HG03095 (cell line): ENCODE measurements at regions not wholly inside any gene's neighbourhood (a gene's known extent, or its start where the extent isn't known, plus 50 kb on each side); places are given as distances from the start of the nearest gene placed in this dataset.

Experiments
- ATAC-seq: cut with Tn5 transposase; IDR thresholded peaks from one replicate; pipeline ENCODE4 v1.9.1; 2021; ENCODE audit warnings: moderate library complexity; ENCODE audit not compliant: unreplicated experiment

DNA sequence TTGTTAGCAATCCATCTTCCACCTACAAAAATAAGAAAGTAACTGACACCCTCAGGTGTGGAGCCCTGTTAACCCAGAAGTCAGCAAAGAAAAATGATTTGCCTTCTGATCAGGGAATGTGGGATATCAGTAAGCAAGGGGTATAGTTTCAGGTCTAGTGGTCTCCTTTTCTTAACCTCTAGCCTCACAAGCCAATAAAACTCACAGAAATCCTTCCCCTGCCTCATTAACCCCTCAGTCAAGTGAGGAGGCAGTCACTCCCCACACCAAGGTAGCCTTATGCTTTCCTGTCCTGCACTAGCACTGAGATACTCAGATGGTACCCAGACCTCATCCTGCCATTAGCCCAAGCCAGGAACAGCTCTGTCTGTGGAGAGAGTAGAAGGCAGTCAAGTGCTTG is 103.4 kb upstream of the VASH1 start:
- no peak for ATAC-seq

DNA sequence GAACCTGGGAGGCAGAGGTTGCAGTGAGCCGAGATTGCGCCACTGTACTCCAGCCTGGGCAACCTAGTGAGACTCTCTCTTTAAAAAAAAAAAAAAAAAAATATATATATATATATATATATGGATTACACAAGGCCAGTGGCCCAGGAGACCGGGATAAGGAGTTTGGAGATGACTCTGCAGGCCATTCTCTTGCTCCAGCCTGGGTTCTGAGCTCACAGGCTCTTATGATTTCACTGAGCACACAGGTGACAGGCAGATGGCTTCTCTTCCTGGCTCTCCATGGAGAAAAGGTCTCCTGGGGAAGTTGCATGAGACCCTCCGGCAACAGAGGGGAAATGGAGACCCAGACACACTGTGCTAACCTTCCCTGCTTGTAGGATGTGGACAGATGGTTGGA is 98.7 kb upstream of the VASH1 start:
- ATAC-seq = no peak

DNA sequence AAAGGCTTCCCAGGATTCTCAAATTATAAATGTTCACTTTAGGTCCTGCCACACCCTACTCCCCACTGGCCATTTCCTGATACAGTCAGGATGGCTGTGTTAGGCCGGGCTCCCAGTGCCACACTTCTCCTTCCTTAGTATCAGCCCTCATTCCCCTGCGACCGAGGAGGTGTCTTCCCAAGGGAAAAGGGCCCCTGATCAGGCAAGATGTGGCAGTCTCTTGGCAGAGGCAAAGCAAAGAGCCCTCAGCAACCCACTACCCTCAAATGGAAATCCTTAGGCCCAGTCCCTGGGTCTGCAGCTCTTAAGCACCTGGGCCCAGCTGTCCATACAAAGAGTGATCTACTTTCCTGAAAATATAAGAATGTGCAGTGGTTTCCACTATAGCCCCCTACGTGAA is 96.5 kb upstream of the VASH1 start:
- ATAC-seq = no peak

DNA sequence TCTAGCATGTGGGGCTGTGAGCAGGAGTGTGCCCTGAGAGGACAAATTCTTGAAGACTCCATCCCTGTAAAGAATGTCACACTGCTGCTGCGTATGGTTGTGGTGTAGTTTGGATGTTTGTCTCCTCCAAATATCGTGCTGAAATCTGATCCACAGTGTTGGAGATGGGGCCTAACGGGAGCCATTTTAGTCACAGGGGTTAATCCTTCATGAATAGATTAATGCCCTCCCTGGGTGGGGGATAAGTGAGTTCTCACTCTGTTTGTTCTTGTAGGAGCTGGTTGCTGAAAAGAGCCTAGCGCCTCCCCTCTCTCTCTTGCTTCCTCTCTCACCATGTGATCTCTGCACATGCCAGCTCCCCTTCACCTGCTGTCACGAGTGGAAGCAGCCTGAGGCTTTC is 94.5 kb upstream of the VASH1 start:
- no peak for ATAC-seq

DNA sequence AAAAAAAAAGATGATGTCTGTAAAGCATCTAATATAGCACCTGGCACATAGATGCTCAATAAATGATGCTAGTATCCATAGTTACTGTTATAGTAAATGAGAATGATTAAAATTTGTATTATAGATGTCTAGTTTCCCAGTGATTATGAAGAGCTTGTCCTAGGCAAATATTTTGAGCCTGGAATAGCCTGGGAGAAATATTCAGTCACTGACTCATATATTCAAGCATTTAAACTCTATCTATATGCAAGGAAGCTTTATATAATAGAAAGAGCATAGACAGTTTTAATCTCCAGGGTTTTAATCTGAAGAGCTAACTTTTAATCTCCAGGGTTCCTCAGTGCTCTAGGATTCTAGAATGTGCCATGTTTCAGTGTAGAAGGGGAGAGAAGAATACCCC is 91.5 kb upstream of the VASH1 start:
- no peak for ATAC-seq

DNA sequence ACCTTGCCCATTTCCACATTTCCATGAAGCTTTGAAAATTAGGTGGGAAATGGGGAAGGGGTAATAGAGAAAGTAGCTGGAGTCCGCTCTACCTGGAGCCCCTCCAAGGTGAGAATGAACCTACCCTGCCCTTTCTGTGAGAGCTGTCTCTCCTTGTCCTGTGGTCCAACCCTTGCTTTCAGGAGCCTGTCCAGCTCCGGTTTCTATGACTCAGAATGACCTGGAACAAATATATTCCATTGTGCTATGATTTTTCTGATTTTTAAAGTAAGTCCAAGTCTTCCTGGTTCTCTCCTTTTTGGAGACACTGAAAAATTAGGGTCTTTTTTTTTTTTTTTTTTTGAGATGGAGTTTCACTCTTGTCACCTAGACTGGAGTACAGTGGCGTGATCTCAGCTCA is 89.1 kb upstream of the VASH1 start:
- ATAC-seq = no peak

DNA sequence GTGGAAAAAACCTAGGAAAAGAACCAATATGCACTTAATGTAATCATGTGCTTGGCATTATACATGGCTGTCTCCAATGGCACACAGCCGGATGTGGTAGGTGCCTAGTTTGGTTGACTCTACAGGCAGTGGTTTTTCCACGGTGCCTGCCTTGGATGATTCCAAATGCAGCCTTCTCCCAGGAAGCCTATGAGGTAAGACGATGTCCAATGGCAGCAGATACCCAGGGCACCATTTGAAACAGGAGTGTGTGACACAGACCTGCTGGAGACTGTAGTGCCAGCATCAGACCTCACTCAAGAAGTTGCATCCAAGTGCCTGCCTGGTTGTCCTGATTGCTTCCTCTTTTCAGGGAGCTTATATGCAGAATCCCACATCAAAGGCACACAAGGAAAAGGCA is 88.0 kb upstream of the VASH1 start:
- no peak for ATAC-seq

DNA sequence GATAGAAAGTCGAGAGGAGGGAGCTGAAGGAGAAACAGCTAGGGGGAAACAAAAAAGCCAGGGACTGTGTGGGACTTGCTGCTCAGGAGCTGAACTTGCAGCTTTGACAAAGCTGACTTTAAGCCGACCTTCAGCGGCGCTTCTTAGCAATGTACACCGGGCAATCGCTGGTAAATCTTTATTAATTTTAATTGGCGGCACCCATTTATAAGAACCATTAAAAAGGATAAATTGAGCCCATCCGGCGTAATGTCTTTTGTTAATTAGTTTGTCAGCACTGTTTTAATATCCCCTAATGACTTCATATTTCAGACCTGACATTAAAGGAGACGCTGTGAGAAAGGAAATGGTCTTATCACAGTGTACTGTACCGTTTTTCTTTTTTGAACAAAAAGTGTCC is 86.2 kb upstream of the VASH1 start:
- no peak for ATAC-seq

DNA sequence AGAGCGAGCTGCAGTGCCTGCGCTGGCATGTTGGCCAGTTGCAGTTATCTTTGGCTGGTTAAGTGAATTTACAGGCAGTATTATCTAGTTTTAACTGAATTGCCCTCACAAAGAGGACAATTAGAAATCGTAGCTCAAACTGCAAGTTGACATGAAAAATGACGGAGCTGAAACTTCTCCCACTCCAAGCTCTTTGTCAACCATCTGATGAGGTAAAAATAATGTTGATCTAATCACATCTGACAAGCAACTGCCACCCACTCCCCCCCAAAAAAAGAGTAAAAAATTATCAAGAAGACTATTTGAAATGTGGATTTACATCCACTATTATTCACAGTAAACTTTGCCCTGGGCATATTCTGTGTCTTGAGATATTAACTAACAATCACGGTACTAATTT is 84.7 kb upstream of the VASH1 start:
- ATAC-seq = no peak

DNA sequence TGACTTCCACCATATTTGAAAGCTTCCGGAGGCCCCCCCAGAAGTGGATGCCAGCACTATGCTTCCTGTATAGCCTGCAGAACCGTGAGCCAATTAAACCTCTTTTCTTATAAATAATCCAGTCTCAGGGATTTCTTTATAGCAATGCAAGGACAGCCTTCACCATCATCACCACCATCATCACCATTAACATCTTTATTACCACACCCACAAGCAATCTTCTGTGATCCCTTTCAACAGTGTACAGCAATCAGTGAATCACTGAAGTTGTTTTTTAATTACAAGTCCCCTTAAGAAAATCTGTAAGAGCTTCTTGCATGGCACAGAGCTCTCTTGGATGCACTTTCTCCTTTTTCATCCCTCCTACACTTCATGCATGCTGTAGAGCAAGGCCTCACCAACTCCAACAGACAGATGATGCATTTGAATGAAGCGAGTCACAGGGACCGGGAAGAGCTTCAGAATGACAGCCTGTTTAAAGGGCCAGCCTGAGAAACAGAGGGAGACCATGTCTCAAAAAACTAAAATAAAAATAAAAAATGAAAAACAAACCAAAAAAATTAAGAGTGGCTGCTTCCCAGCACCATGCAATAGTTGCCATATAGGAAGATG is 83.6 kb upstream of the VASH1 start:
- no peak for ATAC-seq

DNA sequence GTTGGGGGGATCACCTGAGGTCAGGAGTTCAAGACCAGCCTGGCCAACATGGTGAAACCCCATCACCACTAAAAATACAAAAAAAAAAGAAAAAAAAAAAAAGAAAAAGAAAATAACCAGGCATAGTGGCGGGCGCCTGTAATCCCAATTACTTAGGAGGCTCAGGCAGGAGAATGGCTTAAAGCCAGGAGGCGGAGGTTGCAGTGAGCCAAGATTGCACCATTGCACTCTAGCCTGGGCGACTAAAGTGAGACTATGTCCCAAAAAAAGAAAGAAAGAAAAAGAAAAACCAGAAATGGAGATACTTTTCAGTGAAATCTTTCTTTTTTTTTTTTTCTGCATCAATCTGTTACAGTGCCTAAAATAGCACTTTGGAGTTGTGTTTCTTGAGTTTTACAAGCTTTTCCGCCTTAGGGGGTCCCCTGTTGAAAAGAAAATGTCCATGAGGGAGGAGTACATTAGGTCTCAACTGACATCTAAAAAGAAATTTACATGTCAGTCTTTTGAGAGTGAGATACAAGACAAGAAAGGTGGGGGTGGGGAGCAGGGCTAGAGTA is 82.9 kb upstream of the VASH1 start:
- ATAC-seq = no peak

DNA sequence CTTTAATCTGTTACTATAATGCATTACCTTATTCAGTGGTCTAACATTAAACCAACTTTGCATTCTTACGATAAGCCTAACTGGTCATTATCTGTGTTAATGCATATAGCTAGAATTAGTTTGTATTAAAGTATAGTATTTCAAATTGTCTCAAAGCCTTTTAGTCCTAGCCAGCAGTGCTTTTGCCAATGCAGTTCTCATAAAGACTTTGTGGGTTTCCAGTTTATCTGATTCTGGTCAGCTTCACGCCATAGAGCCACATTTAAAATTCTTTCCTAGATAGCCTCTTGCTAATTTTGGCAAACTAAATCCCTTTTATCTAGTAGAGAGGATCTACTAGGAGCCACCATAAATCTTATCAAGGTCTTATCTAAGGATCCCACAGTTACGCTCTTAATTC is 78.9 kb upstream of the VASH1 start:
- no peak for ATAC-seq

DNA sequence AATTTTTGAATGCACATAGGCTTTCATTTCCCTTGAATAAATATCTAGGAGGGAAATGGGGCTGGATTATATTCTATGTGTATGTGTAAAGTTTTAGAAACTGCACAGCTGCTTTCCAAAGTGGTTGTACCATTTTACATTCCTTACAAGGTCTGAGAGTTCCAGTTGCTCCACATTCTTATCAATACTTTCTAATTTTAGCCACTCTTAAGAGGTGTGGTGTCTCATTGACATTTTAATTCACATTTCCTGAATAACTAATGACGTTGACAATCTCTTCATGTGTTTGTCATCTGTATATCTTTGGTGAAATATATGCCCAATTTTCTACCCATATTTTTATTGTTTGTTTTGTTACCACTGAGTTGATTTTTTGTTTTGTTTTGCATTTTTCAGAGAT is 74.6 kb upstream of the VASH1 start:
- no peak for ATAC-seq

DNA sequence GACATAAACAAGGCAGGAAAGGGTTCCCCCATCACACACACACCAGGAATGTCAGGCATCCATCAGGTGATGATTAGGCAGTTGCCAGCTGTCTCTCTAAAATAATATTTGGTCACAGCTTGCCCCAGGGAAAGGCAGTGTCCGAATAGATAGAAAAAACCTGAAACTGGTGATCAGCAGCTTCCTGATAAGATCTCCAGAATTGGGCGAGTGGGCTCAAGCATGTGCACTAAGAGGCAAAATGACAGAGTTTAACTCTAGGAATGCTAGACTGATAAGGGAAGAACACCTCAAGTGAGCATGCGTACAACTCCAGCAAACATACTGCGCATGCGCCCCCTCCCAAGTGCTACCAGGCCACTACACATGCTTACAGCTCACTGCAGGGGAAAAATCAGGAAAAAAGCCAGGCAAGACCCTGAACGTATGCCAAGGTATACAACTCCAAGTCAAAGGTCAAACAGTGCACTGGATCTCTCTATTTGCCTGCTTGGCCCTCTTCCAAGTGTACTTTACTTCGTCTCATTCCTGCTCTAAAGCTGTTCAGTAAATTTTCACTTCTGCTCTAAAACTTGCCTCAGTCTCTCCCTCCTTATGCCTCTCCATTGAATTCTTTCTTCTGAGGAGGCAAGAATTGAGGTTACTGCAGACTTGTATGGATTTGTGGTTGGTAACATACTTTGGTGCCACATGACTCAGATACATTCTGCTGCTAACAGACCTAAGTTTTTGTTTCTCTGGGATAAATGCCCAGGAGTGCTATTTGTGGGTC is 73.5 kb upstream of the VASH1 start:
- no peak for ATAC-seq

DNA sequence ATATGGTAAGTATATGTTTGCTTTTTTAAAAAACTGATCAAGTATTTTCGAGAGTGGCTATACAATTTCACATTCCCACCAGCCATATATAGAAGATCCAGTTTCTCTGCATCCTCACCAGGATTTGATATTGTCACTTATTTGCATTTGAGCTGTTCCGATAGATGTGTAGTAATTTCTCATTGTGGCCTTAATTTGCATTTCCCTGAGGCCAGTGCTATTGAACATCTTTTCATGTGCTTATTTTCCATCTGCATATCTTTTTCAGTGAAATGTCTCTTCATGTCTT is 72.9 kb upstream of the VASH1 start:
- ATAC-seq = no peak

DNA sequence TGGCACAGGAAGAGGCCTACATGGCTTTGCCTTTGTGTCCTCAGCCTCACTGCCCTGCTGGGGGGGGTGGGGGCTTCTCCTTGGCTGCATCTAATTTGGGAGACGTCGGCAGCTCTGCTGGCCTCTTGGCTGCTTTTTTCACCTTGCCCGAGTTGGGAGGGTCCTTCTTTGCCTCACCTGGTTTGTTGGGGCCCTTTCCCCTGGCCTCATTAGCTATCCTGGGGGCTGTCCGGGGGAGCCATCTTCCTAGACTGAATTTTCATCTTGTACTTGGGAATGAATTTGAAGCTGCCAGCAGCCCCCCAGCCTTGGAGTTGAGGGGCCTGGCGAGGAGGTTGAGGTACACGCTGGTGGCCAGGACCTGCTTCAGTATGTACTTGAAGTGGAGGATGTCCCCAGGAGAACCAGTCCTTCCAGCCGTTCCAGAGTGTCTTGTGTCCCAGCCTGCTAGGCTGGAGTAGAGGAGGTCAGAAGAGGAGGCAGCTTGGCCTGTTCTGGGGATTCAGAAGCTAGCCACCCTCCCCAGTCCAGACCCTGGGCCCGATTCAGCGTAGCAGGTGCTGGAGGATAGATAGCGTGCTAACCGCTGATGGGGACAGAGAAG is 70.7 kb upstream of the VASH1 start:
- no peak for ATAC-seq

DNA sequence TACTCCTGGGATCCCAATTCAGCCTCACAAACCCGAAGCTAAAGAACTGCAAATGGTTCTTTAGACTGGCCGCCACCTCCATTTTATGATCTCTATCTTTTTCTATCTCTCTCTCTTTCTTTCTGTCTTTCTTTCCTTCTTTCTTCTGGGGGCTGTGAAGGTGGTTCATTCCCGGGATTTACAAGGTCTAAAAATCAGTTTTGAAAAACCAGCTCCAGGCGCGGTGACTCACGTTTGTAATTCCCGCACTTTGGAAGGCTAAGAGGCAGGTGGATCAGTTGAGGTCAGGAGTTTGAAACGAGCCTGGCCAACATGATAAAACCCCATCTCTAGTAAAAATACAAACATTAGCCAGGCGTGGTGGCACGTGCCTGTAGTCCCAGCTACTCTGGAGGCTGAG is 67.2 kb upstream of the VASH1 start:
- no peak for ATAC-seq

DNA sequence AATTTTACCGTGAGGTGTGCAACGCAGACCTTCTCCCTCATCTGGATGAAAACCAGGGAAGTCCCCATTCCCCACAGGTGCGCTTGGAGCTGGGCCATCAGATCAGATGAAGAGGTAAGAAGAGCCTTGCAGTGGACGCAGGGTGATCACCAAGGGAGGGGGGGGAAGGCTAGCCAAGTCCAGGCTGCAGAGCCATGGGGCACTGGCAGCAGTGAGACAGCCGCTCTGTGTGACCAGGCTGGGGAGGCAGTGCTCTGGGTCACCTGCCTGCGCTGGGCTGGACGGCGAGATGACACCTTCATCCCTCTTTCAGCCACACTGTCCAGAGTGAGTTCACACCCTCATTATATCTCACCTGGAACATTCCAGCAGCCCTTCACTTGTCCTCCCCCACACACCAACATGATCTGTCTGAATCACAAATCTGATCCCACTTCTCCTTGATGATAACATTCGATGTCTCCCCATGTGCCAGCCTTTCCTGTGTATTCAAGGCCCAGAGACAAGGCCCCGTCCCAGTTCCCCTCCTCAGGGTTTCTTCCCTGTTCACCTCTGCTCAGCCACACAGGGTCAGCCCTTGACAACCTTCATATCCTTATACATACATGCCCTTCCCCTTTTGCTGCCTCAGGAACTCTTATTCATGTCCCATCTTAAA is 65.9 kb upstream of the VASH1 start:
- ATAC-seq = no peak

DNA sequence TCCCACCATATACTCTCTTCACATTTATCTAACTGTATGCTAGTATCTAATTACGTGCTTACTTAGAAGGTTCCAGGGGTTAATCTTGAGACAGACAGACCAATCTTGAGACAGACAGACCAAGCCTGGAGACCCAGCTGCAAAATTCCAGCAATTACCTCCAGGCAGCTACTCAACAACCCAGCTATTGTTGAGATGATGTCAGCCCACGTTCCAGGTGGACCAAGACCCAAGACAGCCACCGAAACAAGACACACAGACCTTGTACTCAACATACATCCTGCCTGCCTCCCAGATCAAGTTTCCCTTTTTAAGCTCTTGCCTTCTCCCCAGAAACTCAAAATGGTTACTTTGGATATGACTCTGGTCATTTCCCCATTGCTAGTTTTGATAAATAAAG is 64.9 kb upstream of the VASH1 start:
- no peak for ATAC-seq

DNA sequence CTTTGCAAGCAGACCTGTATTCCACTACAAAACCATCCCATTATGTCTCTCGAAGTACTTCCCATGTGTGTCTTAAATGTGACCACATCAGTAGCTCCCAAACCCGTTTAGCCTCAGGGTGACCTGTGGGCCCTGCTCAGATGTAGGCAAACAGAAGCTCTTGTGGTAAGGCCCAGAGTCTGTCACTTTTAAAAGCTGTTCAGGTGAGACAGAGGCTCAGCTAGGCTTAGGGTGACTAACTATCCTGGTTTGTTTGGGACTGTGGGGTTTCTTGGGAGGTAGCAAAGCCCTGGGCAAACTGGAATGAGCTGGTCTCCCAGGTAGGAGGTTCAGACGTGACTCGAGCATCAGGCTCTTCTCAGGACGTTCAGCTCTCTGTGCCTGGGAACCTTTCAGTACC is 64.5 kb upstream of the VASH1 start:
- ATAC-seq = no peak

DNA sequence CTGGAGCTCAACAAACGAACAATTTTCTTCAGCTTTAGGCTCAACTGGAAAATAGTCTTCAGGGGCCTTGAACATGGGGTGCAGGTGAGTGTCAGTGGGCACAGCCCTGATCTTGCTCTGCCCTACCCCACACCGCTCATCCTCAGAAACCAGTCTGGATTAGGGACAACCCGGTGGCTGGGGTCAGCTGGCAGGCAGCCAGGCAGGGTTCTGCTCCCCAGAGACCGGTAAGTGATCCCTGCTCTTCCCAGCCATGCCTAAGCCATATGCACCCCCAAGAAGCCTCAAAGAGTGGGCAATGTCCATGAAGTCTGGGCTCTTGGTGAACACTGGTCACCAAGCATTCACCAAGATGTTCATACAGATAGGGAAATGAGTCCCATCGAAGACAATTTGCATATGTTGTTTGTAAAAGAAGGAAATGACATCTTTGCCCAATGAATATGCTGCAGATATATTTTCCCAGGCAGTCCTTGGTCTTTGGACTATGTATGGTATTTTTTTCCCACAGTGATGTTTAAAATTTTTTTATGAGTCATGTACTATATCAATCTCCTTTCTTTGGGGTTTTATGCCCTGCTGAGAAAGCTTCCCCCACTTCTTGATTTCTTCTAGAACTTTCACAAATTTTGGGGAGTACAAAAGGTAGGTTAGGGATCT is 63.9 kb upstream of the VASH1 start:
- no peak for ATAC-seq

DNA sequence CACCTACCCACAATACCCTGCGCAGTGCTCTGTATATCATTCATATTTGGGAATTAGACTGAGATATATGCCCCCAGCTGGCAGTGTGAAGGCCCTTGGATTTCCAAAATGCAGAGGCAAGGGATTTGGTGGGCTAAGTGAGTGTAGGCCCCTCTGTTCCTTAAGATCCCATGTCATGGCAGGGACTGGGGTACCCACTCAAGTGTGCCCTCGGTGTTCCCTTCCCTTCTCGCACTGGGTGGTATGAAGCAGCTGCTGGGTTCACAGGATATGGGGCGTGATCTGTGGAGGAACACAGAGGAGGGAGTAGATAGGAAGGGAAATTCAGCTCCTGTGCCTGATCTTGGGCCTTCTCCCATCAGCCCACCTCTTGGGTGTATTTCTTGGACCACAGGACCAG is 63.1 kb upstream of the VASH1 start:
- no peak for ATAC-seq
